ENCODE measurements at regions not wholly inside any gene's neighbourhood (a gene's known extent, or its start where the extent isn't known, plus 50 kb on each side); places are given as distances from the start of the nearest gene placed in this dataset.

- peaks cover 0 to 4% (median 0%) of the 10 kb centered on the region in 4 donors for H3K4me1 ChIP-seq (ENCODE audit: control insufficient read depth in 4 of 4, insufficient read depth in 4 of 4, low read length in 3 of 4)
- no peak for DNase-seq (ENCODE audit: low spot score)
- no peak overlapping the region for H3K9ac ChIP-seq (ENCODE audit: low read depth in 1 of 2, low read length in 2 of 2)
- H3K4me3 ChIP-seq (ENCODE audit: low read depth in 1 of 3, low read length in 3 of 3), result no peak overlapping the region
- no peaks in the 10 kb centered on the region for H3K36me3 ChIP-seq (ENCODE audit: control insufficient read depth in 4 of 4, insufficient read depth in 3 of 4, low read depth in 1 of 4, low read length in 3 of 4)
- H3K9me3 ChIP-seq (ENCODE audit: control insufficient read depth in 4 of 4, low read length in 3 of 4), result peaks cover 0 to 6% (median 3%) of the 10 kb centered on the region in 4 donors
- 62% methylated on average over 17 of the region's 17 CpGs for WGBS
- H3K27ac ChIP-seq (ENCODE audit: low read depth in 1 of 2, low read length in 2 of 2), result no peak overlapping the region
- H3K27me3 ChIP-seq (ENCODE audit: control insufficient read depth in 4 of 4, insufficient read depth in 4 of 4, low read length in 3 of 4), result no peaks in the 10 kb centered on the region
- TF ChIP-seq TAF1 (conservative IDR thresholded peaks at IDR 0.05) (no peak), NR2F2 (IDR thresholded peaks at IDR 0.05) (no peak), JUND (IDR thresholded peaks at IDR 0.05) (no peak), ZBTB33 (IDR thresholded peaks at IDR 0.05) (no peak), RAD21 (IDR thresholded peaks at IDR 0.05) (no peak), REST (IDR thresholded peaks at IDR 0.05) (no peak), FOXA2 (IDR thresholded peaks at IDR 0.05) (no peak), YY1 (IDR thresholded peaks at IDR 0.05) (no peak), GABPA (IDR thresholded peaks at IDR 0.05 in 1 of 2, conservative IDR thresholded peaks at IDR 0.05 in 1 of 2) (no peak), RXRA (IDR thresholded peaks at IDR 0.05) (no peak), SP1 (IDR thresholded peaks at IDR 0.05) (no peak), EGR1 (IDR thresholded peaks at IDR 0.05; ENCODE audit: low read depth in 2 of 2) (no peak), ATF3 (IDR thresholded peaks at IDR 0.05) (no peak), CTCF (IDR thresholded peaks at IDR 0.05; ENCODE audit: low read depth, low read length, missing input control) (no peak), HNF4G (IDR thresholded peaks at IDR 0.05) (no peak), FOXA1 (IDR thresholded peaks at IDR 0.05) (no peak), HNF4A (conservative IDR thresholded peaks at IDR 0.05) (no peak), MAX (IDR thresholded peaks at IDR 0.05) (no peak)
Observed at GRCh38 chr22:44618400-44618799, 83.6 kb upstream of the PRR5 start.

Data from liver (tissue), 8 donors.